Activated T-cell treated with anti-CD3 and anti-CD28 coated beads, Interleukin-2, amount 50 U/mL, for 48 hours (primary cell): ENCODE measurements at regions not wholly inside any gene's neighbourhood (a gene's known extent, or its start where the extent isn't known, plus 50 kb on each side); places are given as distances from the start of the nearest gene placed in this dataset.

Experiments used
- DNase-seq, 2 experiments: peaks; one replicate each; pipeline ENCODE4 v3.0.0-alpha.2; 2020

DNA sequence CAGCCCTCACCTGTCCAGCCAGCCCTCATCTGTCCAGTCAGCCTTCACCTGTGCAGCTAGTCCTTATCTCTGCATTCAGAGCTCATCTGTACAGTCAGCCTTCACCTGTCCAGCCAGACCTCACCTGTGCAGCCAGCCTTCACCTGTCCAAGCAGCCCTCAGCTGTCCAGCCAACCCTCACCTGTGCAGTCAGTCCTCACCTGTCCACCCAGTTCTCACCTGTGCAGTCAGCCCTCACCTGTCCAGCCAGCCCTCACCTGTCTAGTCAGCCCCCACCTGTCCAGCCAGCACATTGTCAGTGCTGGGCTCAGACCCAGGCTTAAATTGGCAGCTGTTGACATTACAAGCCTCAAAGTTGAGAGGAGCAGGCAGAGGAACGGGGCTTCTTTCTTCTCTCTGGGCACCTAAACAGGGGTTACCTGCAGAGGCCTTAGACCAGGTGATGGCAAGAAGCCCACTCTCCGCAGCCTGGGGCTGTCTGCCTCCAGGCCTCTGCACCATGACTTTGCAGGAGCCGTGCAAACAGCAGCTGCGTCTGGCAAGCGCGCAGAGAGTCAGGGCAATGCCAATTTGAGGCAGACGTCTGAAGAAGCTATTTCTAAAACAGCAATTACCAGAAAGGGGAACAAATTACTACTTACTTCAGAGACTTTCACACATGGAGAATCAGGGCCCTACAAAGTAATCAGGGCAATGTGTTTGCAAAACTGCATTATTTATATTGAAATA, 506.1 kb downstream of the NPHP4 start:
- DNase-seq = no peak

DNA sequence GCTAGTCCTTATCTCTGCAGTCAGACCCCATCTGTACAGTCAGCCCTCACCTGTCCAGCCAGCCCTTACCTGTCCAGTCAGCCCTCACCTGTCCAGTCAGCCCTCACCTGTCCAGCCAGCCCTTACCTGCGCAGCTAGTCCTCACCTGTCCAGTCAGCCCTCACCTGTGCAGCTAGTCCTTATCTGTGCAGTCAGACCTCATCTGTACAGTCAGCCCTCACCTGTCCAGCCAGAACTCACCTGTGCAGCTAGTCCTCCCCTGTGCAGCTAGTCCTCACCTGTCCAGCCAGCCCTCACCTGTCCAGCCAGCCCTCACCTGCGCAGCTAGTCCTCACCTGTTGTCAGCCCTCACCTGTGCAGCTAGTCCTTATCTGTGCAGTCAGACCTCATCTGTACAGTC, 506.8 kb downstream of the NPHP4 start:
- DNase-seq = no peak

DNA sequence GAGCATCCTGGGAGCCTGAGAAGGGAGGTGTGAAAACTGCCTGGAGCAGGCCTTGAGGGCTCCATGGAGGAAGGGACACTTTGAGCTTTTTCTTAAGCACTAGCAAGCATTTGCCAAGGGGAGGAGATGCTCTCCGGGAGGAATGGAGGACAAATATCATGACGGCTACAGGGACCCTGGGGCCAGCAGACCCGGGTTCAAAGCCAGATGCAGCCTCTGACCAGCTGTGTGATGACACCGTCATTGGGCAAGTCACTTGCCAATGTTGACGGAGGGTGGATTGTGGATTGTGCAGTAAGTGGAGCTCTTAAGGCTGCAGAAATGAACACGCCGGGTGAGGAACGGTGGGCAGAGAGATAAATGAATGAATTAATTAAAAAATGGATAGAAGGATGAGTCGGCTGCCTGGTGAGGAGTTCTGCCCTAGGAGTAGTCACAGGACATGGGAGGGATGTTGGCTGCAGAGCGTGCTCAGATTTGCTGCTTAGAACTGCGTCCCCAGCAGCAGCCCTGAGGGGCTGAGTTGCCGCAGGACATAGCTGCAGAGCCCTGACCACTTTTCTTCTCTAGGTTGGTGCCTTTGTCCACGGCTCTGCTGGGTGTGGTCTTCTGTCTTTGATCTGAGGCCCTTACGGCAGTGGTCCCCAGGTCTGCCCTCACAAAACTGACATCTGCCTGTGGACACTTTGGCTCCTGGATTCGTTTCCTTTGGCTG, 507.6 kb downstream of the NPHP4 start:
- DNase-seq = no peak

- DNase-seq = peak; percentile 57 to 61
These were observed 510.3 kb downstream of the NPHP4 start for GRCh38 chr1:5481889-5482288.

- no peak for DNase-seq
These were observed 511.3 kb downstream of the NPHP4 start for GRCh38 chr1:5480906-5481305.

- DNase-seq = no peak
These were observed 512.2 kb downstream of the NPHP4 start for GRCh38 chr1:5479876-5480646.

- DNase-seq = no peak
These were observed 513.3 kb downstream of the NPHP4 start for GRCh38 chr1:5478961-5479360.

GRCh38 chr1:5478156-5478695, 514.0 kb downstream of the NPHP4 start:
- no peak for DNase-seq

DNA sequence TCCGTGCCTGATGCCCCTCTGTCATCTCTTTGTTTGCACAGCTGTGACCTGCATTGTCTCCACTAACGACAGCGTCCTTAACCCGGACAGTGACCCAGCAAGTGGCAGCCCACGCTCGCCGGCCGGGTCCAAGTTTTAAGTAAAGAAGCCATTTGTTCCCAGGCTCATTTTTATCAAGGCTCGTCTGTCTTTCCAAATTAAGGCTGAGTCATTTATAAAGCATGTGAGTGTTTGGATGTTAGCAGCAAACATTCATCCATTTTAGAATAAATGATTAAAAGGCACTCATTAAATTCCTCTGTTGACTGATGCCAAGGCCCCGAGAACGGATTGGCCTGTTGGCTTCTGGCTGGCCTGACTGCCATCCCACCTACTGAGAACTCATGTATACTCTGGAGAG, 514.5 kb downstream of the NPHP4 start:
- DNase-seq = no peak

DNA sequence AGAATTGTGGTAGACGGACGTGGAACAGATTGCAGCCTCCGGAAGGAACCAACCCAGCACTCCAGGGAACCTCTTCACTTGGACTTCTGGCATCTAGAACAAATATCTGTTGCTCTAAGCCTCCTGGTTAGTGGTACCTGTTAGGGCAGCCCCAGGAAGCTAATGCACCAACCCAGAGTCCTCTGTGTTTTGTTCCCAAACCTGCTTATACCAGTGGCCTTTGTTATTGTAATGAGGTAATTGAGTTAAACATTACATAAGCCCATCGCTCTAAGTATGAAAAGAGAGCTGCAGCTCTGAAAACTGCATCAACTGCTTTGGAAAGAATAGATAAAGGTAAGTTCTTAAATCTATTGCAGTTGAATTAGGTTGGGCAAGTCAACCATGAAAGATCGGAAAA, 516.7 kb downstream of the NPHP4 start:
- no peak for DNase-seq

DNA sequence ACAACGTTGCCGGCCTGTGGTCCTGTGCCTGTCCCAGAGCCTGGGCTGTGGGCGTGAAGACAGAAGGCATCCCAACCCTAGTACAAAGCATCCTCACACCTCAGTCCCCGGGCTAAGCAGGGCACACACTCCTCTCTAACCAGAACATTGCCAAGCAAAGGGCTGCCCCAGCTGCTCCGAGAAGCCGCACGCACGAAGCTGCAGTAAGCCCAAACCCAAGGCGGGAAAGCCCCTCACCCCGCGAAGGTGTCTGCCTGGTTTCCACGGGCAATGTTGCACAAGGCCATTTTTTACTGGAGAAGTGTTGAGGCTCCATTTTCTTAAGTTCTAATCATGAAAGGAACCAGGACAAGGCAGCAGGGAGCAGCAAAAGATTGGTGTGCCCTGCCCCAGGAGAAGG, 519.0 kb downstream of the NPHP4 start:
- no peak for DNase-seq

DNA sequence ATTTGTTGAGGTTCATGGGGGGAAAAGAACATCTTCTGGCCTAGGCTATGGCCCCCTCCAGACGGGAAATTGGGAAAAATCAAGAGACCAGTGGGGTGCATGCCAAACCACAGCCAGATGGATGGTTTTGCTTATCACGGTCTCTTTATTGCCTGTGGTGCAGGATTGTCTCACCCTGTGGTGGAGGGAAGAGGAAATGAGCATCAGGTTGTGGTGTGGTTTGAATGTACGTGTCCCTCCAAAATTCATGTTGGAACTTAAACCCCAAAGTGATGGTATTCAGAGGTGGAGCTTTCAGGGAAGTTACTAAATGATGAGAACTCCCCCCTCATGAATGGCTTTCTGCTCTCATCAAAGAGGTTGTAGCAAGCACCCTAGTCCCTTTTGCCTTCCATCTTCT, 525.7 kb downstream of the NPHP4 start:
- no peak for DNase-seq

- DNase-seq = no peak
These were observed 526.9 kb downstream of the NPHP4 start for GRCh38 chr1:5465281-5465711.

DNA sequence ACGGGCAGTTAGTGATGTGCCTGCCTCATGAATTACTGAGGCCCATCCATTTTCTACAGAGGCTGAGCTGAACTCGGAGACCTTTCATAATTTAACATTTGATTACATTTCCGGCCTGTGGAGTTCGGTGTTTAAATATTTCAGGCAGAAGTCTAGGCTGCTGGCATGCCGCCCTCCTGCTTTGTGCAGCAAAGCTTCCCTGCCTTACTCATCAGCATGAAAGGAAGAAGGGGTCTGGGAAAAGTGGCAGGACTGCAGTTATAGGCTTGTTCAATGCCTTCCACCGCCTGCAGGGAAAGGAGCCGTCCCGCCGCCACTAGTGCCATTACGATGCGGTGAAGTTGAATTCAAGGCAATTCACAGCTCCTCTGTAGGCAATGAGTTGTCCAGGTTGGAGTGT, 527.9 kb downstream of the NPHP4 start:
- DNase-seq = no peak

DNA sequence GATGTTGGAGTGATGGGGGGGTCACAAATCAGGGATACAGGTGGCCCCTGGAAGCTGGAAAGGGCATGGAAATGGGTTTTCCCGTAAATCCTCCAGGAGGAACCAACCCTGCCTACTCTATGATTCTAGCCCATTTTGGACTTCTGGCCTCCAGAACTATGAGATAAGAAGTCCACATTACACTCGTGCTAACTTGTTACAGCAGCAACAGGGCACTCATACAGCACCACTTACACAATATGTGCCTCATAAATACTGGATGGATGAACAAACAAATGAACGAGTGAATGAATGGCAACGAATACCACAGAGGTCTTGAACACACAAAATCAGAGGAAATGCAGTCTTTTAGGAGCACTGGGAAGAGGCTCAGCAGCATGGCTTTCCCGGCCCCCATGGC, 531.3 kb downstream of the NPHP4 start:
- no peak for DNase-seq

GRCh38 chr1:5459839-5460610, 532.2 kb downstream of the NPHP4 start:
- no peak for DNase-seq

DNA sequence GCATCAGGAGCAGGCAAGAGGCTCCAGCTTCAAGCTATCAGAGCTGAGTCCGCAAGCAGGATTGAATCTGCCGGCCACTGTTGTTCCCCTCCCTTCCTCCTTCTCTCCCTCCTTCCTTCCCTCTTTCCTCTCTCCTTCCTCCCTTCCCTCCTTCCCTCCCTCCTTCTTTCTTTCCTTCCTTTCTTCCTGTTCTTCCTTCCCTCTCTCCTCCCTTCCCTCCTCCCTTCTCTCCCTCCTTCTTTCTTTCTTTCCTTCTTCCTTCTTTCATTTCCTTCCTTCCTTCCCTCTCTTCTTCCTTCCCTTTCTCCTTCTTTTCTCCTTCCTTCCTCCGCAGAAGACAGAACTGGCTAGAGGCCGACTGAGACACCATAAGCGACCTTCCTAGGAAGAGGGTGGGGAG, 534.0 kb downstream of the NPHP4 start:
- no peak for DNase-seq

DNA sequence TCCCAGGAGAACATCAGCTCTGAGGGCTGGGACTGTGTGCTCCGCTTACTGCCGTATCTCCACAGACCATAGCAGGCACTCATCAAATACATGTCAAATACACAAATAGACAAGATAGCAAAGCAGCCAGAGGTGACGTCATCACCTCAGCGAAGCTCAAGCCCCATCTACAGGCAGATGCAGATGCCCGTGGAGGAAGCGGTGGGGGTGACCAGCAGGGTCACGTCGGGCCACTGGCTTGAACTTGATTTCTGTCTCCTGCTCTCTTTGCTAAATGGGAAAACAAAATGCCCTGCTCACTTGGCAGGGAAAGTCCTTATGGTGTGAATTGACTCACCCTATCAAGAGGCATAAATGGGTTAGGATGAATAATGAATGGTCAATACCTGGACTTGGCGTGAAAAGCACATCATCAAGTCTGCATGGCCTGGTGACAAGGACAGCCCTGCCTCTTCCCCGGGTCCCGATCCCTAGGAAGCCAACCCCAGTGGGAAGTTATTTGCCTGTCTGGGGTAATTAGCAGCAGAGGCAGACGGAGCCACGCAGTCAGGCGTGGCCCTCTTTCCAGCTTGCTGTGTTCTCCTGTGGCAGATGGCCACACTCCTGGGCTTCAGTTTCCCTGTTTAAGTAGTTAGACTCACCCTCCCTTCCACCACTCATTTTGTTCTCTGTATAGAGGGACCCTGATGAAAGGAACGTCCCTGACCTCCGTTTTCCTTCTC, 536.0 kb downstream of the NPHP4 start:
- no peak for DNase-seq

- no peak for DNase-seq
These were observed 536.6 kb downstream of the NPHP4 start for GRCh38 chr1:5455651-5456050.

DNA sequence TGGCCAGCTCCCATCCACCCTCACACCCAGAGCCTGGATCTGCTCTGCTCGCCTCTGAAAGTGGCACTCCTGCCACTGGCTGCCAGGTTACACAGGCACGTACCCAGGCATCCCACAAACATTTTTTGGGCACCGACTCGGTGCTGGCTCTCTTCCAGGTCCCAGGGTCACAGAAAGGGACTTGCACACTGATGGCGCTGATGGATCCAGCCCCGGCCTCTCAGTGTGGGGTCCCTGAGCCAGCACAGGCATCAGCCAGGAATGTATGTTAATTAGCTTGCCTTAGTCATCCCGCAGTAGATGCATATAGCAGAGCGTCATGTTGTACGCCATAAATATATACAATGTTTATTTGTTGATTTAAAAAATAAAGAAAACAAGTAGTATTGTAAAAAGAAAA, 537.2 kb downstream of the NPHP4 start:
- no peak for DNase-seq

GRCh38 chr1:5453347-5453746, 538.9 kb downstream of the NPHP4 start:
- no peak for DNase-seq

DNA sequence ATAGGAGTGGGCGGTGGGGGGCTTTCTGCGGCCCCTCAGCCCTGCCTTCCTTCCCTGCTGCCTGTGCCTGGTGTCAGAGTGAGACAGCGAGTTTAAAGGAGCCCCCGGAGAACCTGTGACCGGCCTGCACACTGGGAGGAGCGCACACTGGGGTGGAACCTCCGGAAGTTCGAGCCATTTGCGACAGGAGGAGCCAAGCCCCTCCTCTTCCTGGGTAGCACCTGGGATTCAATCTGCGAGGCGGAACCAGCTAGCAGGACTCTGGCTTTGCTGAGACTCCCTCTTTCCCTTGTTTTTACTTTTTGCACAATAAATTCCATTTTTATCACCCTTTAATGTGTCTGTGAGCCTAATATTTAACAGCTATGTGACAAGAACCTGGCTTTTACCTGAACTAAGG, 540.6 kb downstream of the NPHP4 start:
- DNase-seq = no peak
